Activated naive CD8-positive, alpha-beta T cell treated with anti-CD3 and anti-CD28 coated beads for 36 hours (primary cell): ENCODE measurements at regions not wholly inside any gene's neighbourhood (a gene's known extent, or its start where the extent isn't known, plus 50 kb on each side); places are given as distances from the start of the nearest gene placed in this dataset.
"Not testable (repeated sequence)": the region's sequence is repeated elsewhere in the genome, so short reads cannot be mapped to it uniquely, and the experiment has no call there.

Experiments used
- DNase-seq: peaks from one replicate; pipeline ENCODE4 v3.0.0; 2021
- H3K27ac Mint-ChIP-seq: one replicate; pipeline ENCODE4 v1.8.0; 2022; ENCODE audit warnings: mild to moderate bottlenecking, moderate library complexity, mixed read lengths
- H3K27me3 Mint-ChIP-seq: one replicate; pipeline ENCODE4 v1.8.0; 2022; ENCODE audit warnings: mild to moderate bottlenecking, mixed read lengths
- H3K36me3 Mint-ChIP-seq: one replicate; pipeline ENCODE4 v1.8.0; 2021; ENCODE audit warnings: mild to moderate bottlenecking, mixed read lengths
- H3K4me1 Mint-ChIP-seq: one replicate; pipeline ENCODE4 v1.8.0; 2021; ENCODE audit warnings: mixed read lengths
- H3K4me3 Mint-ChIP-seq: one replicate; pipeline ENCODE4 v1.8.0; 2022; ENCODE audit warnings: mild to moderate bottlenecking, moderate library complexity, mixed read lengths
- H3K9me3 Mint-ChIP-seq: one replicate; pipeline ENCODE4 v1.8.0; 2022; ENCODE audit warnings: mixed read lengths

DNA sequence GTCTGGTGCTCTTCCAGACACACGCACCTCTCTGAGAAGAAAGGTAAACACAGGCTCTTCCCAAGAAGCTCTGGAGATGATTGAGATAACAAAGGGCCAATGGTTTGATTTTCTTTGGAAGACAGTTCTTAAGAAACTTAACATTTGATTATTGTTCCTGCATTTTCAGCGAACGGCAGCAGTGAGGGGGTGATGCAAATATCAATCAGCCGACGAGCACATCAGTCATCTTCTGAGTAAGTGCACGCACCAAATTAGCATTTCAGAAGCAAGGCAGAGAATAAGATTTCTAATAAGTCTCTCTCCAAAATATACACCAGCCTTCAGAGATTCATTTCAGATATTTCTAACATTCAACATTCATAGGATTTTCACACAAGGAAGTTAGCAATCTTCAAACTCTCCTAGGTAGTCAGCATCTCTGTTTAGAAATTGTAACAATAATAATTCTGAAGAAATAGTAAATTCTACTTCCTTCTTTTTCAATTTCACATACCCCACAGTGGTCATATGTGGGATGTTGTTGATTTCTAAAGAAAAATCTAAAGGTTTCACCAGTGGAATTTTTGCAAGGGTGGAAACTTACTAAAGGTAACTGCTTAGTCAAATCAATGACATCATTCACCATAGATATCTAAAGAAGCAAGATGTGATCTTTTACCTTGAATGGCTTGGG, 250.3 kb downstream of the SEC61B start:
- H3K27ac Mint-ChIP-seq, result no peak overlapping the region
- peaks cover 16% of the 10 kb centered on the region for H3K27me3 Mint-ChIP-seq
- no peak for DNase-seq
- H3K36me3 Mint-ChIP-seq, result no peaks in the 10 kb centered on the region
- H3K4me3 Mint-ChIP-seq, result no peak overlapping the region
- peaks cover 5% of the 10 kb centered on the region for H3K4me1 Mint-ChIP-seq
- H3K9me3 Mint-ChIP-seq, result no peaks in the 10 kb centered on the region

DNA sequence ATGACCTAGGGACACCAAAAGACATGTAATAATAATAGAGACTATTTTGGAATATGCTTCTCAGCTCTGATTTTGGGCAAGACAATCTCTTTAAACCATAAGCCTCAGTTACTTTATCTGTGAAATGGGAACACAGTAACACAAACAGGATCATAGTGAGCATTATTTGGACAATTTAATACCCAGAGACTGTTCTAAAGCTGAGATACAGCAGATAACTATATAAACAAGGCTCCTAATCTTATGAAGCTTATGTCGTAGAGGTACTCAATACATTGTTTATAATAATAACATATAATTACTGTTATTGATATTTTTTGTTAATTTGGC, 250.8 kb downstream of the SEC61B start:
- Mint-ChIP-seq H3K36me3 (no peaks in the 10 kb centered on the region), H3K27ac (no peak overlapping the region), H3K9me3 (no peaks in the 10 kb centered on the region), H3K4me3 (no peak overlapping the region), H3K4me1 (peaks cover 5% of the 10 kb centered on the region), H3K27me3 (peaks cover 16% of the 10 kb centered on the region)
- DNase-seq, result no peak

DNA sequence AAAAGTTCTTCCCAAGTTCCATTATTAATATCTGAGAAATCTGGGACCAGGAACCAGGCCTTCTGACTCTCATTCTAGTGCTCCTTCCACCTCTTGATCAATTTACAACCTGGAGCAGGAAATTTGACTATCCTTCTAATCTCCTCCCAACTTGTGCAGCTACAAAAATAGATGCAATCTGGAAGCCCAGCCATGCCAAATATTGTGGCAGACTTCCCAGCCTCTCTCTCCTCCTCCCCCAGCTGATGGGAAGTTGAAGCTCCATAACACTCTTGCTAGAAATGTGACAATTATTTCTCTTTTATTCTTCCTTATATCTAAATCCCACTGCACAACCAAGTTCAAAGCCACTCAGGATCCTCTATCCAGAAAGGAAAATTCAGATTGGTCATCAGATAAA, 252.1 kb downstream of the SEC61B start:
- Mint-ChIP-seq H3K27me3 (peaks cover 13% of the 10 kb centered on the region), H3K9me3 (no peaks in the 10 kb centered on the region), H3K4me3 (no peak overlapping the region), H3K27ac (no peak overlapping the region), H3K36me3 (no peaks in the 10 kb centered on the region), H3K4me1 (peaks cover 5% of the 10 kb centered on the region)
- DNase-seq, result no peak

DNA sequence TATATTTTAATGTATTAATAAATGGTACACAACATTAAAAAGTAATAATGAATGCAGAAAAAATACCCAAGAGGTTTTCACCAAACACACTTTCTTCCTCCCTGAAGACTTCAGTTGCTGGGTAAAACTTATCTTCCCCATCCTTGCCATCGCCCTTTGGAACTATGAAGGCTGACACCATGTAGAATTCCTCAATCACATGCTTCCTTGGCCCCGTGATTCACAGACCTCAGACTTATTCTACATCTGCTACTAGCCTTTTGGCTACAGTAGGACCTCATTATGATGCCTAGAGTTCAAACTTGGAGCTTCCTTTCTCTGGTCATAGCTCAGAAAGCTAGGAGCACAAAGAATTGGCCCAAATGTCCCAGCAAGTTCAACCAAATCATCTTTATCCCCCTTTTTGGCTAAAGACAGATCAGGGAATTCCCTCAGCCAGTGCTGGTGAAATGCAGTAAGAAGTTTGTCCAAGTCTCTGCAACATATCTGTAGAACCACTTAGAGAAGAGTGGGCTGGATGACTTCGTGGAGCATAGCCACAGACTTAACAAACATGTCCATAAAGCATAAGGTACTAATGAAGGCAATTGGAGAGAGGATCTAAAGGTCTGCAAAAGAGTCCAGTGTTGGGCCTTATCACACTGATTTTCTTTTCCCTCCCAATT, 253.5 kb downstream of the SEC61B start:
- H3K9me3 Mint-ChIP-seq, result no peaks in the 10 kb centered on the region

DNA sequence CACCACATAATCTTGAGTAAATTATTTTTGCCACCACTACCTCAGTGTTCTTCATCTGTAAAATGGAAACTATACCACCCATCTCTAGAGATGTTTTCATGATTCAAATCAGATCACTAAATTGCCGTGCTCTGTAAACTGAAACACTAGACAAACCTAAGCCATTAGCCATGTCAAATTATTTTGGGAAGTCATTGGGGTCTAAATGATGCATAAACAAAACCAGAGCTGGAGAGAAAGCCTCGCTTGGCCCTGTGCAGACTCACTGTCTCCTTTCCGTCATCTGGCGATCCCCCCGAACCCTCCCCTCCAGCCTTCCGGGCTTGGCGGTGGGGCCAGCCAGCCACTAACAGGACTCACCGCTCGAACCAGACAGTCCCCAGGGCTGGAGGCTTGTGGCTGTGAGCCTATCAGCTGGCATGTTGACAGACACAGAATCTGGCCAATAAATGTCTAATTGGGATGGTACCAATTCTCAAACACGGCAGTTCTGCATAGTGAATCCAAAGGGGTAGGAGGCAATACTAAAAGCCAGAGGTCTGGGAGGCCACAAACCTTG, 256.5 kb downstream of the SEC61B start:
- no peak for DNase-seq
- H3K27me3 Mint-ChIP-seq, result peaks cover 10% of the 10 kb centered on the region
- H3K4me1 Mint-ChIP-seq, result no peaks in the 10 kb centered on the region
- H3K9me3 Mint-ChIP-seq, result no peaks in the 10 kb centered on the region
- H3K36me3 Mint-ChIP-seq, result no peaks in the 10 kb centered on the region
- H3K27ac Mint-ChIP-seq, result no peak overlapping the region
- H3K4me3 Mint-ChIP-seq, result no peak overlapping the region

More for the DNA sequence above, 253.5 kb downstream of the SEC61B start:
- Mint-ChIP-seq H3K27me3 (peaks cover 13% of the 10 kb centered on the region), H3K36me3 (no peaks in the 10 kb centered on the region), H3K4me3 (no peak overlapping the region), H3K4me1 (peaks cover 5% of the 10 kb centered on the region), H3K27ac (no peak overlapping the region)
- DNase-seq, result no peak

DNA sequence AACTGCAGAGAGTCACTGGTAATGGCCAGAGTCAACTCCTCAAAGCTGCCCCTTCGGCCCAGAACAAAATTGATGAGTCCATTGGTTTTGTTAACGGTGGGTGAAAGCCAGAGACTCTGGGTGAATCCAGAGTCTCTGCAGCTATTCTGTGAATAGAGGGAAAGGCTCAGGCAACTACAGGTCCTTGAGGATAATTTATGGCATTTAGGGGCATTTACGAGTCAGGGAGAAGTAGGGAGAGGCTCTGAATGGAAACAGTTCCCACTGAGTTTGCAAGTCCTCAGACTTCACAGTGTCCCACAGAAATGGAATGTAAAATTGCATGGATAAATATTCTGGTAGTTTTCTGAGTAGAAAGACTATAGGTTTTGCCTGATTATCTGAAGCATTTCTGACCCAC, 257.8 kb downstream of the SEC61B start:
- Mint-ChIP-seq H3K27ac (no peak overlapping the region), H3K4me1 (no peaks in the 10 kb centered on the region), H3K36me3 (no peaks in the 10 kb centered on the region), H3K9me3 (peaks cover 2% of the 10 kb centered on the region), H3K27me3 (peaks cover 3% of the 10 kb centered on the region), H3K4me3 (no peak overlapping the region)
- no peak for DNase-seq

DNA sequence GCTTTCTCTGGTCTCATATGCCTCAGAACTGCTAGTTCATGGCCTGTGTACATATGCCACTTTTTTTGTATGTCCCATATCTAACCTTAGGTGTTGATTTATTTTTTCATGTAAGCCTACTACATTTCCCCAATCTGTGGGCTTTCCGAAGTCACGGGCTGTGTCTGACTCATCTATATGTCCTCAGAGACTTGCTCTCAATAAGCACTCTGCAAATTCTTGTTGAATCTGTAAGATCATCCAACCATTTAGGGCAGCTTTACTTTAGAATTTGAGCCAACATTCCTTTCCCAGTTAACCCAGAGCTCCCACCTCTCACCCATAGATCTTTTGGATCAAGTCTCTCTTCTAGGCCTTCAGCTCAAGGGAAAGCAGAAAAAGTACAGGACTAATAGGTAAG, 263.4 kb downstream of the SEC61B start:
- Mint-ChIP-seq H3K36me3 (no peaks in the 10 kb centered on the region), H3K4me1 (no peaks in the 10 kb centered on the region), H3K27ac (no peak overlapping the region), H3K9me3 (peaks cover 2% of the 10 kb centered on the region), H3K27me3 (peaks cover 5% of the 10 kb centered on the region), H3K4me3 (no peak overlapping the region)
- DNase-seq, result no peak

DNA sequence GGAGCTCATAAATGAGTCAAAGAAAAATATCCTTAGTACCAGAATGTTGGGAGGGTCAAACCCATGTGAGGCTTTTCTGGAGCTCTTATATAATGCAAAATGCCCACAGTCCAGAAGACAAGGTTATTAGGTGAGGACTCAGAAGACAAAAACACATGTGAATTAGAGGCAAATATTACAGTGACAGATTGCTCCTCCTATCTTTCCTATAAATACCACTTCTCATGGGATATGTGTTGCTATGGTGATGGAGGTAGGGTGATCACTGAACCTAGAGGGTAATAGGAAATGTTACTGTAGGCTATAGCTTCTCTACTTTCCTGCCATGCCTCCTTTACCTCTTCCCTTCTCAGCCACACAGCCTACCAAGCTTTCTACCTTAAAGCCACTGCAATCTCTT, 264.6 kb downstream of the SEC61B start:
- Mint-ChIP-seq H3K9me3 (peaks cover 2% of the 10 kb centered on the region), H3K4me3 (no peak overlapping the region), H3K4me1 (peaks cover under 1% of the 10 kb centered on the region), H3K36me3 (no peaks in the 10 kb centered on the region), H3K27ac (no peak overlapping the region), H3K27me3 (peaks cover 11% of the 10 kb centered on the region)
- no peak for DNase-seq

DNA sequence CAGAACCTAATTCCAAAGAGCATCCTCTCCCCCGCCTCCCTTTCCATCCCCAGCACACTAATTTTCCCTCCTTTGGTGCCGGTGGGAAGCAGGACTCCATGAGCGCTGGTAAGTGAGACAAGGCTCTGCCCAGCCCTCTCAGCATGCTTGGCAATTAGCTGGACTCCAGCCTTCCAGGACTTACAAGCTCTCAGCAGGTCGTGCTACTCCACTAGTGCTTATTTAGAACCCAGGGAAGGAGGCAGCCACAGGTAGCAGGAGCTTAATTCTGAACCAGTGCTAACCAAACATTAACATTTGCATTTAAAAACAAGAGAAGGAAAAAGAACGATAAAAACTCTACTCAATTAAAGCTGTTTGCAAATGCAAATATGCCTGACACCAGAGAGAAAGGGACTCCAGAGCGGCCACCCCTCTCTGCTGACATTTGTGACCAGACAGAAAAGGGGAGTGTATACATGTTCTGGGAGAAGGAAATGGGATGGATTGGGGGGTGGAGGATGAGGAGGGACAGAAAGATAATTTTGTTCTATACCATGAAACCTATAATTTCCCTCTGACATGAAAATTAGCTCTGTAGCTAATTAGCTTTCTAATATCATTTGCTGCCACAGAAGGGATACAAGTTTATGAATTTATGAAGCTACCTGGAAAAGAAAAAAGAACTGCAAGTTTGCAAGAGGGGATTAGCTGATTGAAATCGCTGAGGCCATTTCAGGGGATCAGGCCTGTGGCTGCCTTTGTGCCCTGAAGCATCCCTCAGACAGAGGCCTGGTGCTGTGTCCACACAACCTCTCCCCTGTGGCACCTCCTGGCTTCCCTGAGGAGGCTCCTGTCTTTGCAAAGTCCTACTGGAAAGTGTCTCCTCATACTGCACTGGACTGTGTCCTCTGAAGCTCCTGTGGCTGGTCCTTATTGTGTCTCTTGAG, 266.3 kb downstream of the SEC61B start:
- H3K27me3 Mint-ChIP-seq, result peaks cover 21% of the 10 kb centered on the region
- no peak overlapping the region for H3K4me3 Mint-ChIP-seq
- peaks cover 3% of the 10 kb centered on the region for H3K4me1 Mint-ChIP-seq
- no peak overlapping the region for H3K27ac Mint-ChIP-seq
- H3K9me3 Mint-ChIP-seq, result peaks cover 2% of the 10 kb centered on the region
- DNase-seq, result no peak
- no peaks in the 10 kb centered on the region for H3K36me3 Mint-ChIP-seq

DNA sequence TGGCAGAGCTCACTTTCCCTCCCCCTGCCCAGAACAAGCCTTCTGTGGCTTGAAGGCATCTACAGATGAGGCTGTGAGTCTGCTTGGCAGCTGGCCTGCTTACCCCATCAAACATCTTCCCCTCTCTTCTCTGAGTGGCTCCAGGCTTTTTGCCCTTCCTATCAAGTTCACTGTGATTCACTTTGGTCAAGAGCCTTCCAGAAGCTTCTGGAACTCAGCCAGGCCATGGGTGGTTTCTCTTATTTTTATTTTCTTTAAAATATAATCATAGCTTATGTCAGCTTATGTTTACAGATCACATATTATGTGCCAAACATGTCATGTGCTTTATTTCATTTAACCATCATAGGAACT, 267.0 kb downstream of the SEC61B start:
- peaks cover 23% of the 10 kb centered on the region for H3K27me3 Mint-ChIP-seq
- DNase-seq, result no peak
- no peak overlapping the region for H3K4me3 Mint-ChIP-seq
- no peak overlapping the region for H3K27ac Mint-ChIP-seq
- peaks cover 2% of the 10 kb centered on the region for H3K9me3 Mint-ChIP-seq
- H3K36me3 Mint-ChIP-seq, result no peaks in the 10 kb centered on the region
- H3K4me1 Mint-ChIP-seq, result peaks cover 3% of the 10 kb centered on the region

DNA sequence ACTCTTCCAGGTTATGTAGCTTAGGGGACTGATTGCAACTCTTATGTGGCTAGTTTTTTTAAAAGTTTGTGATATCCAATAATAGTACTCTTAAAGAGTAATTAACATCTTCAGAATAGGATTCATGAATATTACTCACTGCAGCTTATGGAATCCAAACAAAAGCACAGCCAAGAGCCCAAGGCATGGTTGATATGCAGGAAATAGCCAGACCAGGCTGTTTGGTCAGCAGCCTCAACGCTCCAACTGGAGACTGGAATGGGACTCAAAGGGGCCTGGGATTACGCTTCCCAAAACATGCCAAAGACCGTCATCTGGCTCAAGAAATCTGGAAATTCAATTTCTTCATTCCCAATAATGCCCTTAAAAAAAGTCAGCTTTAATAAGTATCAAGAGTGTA, 268.6 kb downstream of the SEC61B start:
- peaks cover 3% of the 10 kb centered on the region for H3K4me1 Mint-ChIP-seq
- H3K4me3 Mint-ChIP-seq, result no peak overlapping the region
- no peak for DNase-seq
- no peak overlapping the region for H3K27ac Mint-ChIP-seq
- H3K27me3 Mint-ChIP-seq, result peaks cover 23% of the 10 kb centered on the region
- no peaks in the 10 kb centered on the region for H3K9me3 Mint-ChIP-seq
- H3K36me3 Mint-ChIP-seq, result no peaks in the 10 kb centered on the region

DNA sequence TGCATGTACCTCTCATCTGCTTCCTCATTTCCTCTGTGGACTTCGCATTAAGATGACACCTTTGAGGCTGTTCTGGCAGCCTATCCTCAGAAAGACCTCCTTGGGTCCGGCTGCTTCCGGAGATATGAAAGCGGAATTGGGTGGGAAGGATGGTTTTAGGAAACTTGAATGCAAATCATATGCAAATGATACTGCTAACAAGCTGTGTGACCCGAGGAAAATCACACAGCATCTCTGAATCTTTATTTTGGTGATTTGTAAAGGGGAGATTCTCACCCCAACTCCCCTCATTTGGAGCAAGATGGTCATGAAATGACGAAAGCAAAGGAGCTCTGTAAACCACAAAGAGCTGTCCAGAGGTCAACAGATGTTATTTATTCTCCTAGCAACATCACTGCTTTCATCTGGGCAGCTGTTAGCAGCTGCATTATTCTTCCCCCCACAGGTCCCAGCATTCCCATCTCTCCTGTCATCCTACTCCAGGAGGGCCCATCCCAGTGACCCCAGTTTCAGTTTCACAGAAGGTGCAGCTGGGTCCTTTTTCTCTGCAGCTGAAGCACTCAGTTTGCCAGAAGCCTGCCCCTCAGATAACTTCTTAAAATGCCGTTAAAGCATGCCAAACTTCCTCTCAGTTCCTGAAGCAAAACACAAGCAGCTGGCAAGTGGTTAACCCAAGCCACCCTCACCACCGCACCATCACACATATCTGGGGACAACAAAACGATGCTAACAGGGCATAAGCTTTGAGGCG, 269.5 kb downstream of the SEC61B start:
- H3K27ac Mint-ChIP-seq, result no peak overlapping the region
- H3K4me3 Mint-ChIP-seq, result no peak overlapping the region
- no peak for DNase-seq
- H3K36me3 Mint-ChIP-seq, result no peaks in the 10 kb centered on the region
- no peaks in the 10 kb centered on the region for H3K9me3 Mint-ChIP-seq
- peaks cover 3% of the 10 kb centered on the region for H3K4me1 Mint-ChIP-seq
- peaks cover 29% of the 10 kb centered on the region for H3K27me3 Mint-ChIP-seq

DNA sequence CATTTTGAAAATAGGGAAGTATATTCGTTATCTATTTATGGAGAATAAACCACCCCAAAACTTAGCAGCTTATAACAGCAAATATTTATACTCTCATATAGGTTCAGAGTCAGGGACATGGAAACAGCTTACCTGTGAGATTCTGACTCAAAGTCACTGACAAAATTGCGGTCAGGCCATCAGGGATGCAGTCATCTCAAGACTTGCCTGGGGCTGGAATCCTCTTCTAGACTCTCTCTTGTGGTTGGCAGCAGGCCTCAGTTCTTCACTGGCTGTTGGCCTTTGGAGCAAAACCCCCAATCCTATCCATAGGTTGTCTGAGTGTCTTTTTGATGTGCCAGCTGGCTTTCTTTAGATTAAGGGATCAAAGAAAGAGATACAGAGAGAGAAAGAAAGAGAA, 275.6 kb downstream of the SEC61B start:
- no peak for DNase-seq
- Mint-ChIP-seq H3K27ac (no peak overlapping the region), H3K4me3 (no peak overlapping the region), H3K9me3 (peaks cover 6% of the 10 kb centered on the region), H3K4me1 (no peaks in the 10 kb centered on the region), H3K36me3 (no peaks in the 10 kb centered on the region), H3K27me3 (peaks cover 16% of the 10 kb centered on the region)

DNA sequence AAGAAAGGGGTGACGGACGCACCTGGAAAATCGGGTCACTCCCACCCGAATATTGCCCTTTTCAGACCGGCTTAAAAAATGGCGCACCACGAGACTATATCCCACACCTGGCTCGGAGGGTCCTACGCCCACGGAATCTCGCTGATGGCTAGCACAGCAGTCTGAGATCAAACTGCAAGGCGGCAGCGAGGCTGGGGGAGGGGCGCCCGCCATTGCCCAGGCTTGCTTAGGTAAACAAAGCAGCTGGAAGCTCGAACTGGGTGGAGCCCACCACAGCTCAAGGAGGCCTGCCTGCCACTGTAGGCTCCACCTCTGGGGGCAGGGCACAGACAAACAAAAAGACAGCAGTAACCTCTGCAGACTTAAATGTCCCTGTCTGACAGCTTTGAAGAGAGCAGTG, 276.9 kb downstream of the SEC61B start:
- H3K9me3 Mint-ChIP-seq, H3K27ac Mint-ChIP-seq, H3K4me3 Mint-ChIP-seq, DNase-seq, H3K4me1 Mint-ChIP-seq, H3K36me3 Mint-ChIP-seq: not testable (repeated sequence)
- H3K27me3 Mint-ChIP-seq, result peaks cover 11% of the 10 kb centered on the region

DNA sequence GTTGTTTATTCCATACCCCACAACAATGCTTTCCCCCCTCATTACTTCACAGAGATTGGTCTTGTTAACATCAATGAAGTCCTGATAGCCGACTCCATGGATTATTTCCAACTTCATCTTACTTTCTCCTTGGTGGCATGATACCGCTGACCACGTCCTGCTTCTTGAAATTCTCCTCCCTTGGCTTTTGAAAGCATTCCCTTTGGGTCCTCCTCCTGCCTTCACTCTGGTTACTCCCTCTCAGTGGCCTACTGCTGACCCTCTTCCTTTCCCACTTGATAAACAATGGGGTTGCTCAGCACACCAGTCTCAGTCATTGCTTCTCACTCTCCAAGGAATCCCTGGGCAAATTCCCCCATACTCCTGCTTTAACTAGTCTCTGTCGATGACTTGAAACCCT, 283.9 kb downstream of the SEC61B start:
- H3K27ac Mint-ChIP-seq, result no peak overlapping the region
- H3K27me3 Mint-ChIP-seq, result no peaks in the 10 kb centered on the region
- no peaks in the 10 kb centered on the region for H3K9me3 Mint-ChIP-seq
- DNase-seq, result no peak
- no peak overlapping the region for H3K4me3 Mint-ChIP-seq
- no peaks in the 10 kb centered on the region for H3K36me3 Mint-ChIP-seq
- no peaks in the 10 kb centered on the region for H3K4me1 Mint-ChIP-seq
